ENCODE measurements at regions not wholly inside any gene's neighbourhood (a gene's known extent, or its start where the extent isn't known, plus 50 kb on each side); places are given as distances from the start of the nearest gene placed in this dataset.
A peak's percentile ranks its signal among the peaks of the same experiment; 100 is the strongest.

- Histone ChIP-seq H3K27ac (no peak overlapping the region), H3K36me3 (no peaks in the 10 kb centered on the region), H3K4me3 (no peak overlapping the region), H3K4me1 (no peaks in the 10 kb centered on the region), H3K27me3 (ENCODE audit: low read depth) (peaks cover 12% of the 10 kb centered on the region), H3K9me3 (no peaks in the 10 kb centered on the region)
- no peak for ATAC-seq
- peak; percentile 19 for DNase-seq
- no peak for TF ChIP-seq CTCF (IDR thresholded peaks at IDR 0.05)
- intact Hi-C loops (cut with DNase I): no loop called here
Measured at GRCh38 chr4:3680656-3681055, 85.5 kb upstream of the ADRA2C start.

GRCh38 chr4:3679851-3680311 is 86.3 kb upstream of the ADRA2C start:
- ATAC-seq (no peak), DNase-seq (peak; percentile 48)
- TF ChIP-seq CTCF (IDR thresholded peaks at IDR 0.05): no peak
- Histone ChIP-seq H3K4me3 (no peak overlapping the region), H3K4me1 (no peaks in the 10 kb centered on the region), H3K27ac (no peak overlapping the region), H3K9me3 (no peaks in the 10 kb centered on the region), H3K27me3 (ENCODE audit: low read depth) (peaks cover 15% of the 10 kb centered on the region), H3K36me3 (no peaks in the 10 kb centered on the region)
- intact Hi-C loops (cut with DNase I): no loop called here

- Histone ChIP-seq H3K27ac (no peak overlapping the region), H3K4me3 (no peak overlapping the region), H3K4me1 (no peaks in the 10 kb centered on the region), H3K9me3 (no peaks in the 10 kb centered on the region), H3K36me3 (no peaks in the 10 kb centered on the region), H3K27me3 (ENCODE audit: low read depth) (peaks cover 15% of the 10 kb centered on the region)
- ATAC-seq (no peak), DNase-seq (peak; percentile 37)
- no peak for TF ChIP-seq CTCF (IDR thresholded peaks at IDR 0.05)
- intact Hi-C loops (cut with DNase I): no loop called here
Measured at GRCh38 chr4:3679071-3679825, 86.9 kb upstream of the ADRA2C start.

GRCh38 chr4:3677748-3678070 is 88.5 kb upstream of the ADRA2C start:
- no peak overlapping the region for H3K4me3 ChIP-seq
- H3K27me3 ChIP-seq (ENCODE audit: low read depth): peaks cover 10% of the 10 kb centered on the region
- DNase-seq: peak; percentile 37
- no peak overlapping the region for H3K27ac ChIP-seq
- TF ChIP-seq CTCF (IDR thresholded peaks at IDR 0.05): no peak
- intact Hi-C loops (cut with DNase I): no loop called here
- no peak for ATAC-seq
- no peaks in the 10 kb centered on the region for H3K36me3 ChIP-seq
- no peaks in the 10 kb centered on the region for H3K9me3 ChIP-seq
- H3K4me1 ChIP-seq: no peaks in the 10 kb centered on the region

GRCh38 chr4:3676907-3677747 is 89.1 kb upstream of the ADRA2C start:
- no peaks in the 10 kb centered on the region for H3K9me3 ChIP-seq
- H3K36me3 ChIP-seq: no peaks in the 10 kb centered on the region
- no peak overlapping the region for H3K27ac ChIP-seq
- peaks cover 10% of the 10 kb centered on the region for H3K27me3 ChIP-seq (ENCODE audit: low read depth)
- DNase-seq: peak; percentile 37
- no peak overlapping the region for H3K4me3 ChIP-seq
- intact Hi-C loops (cut with DNase I): no loop called here
- no peak for ATAC-seq
- no peak for TF ChIP-seq CTCF (IDR thresholded peaks at IDR 0.05)
- no peaks in the 10 kb centered on the region for H3K4me1 ChIP-seq

All from lower lobe of right lung (tissue), 2 donors.